ENCODE measurements at regions not wholly inside any gene's neighbourhood (a gene's known extent, or its start where the extent isn't known, plus 50 kb on each side); places are given as distances from the start of the nearest gene placed in this dataset.

DNA sequence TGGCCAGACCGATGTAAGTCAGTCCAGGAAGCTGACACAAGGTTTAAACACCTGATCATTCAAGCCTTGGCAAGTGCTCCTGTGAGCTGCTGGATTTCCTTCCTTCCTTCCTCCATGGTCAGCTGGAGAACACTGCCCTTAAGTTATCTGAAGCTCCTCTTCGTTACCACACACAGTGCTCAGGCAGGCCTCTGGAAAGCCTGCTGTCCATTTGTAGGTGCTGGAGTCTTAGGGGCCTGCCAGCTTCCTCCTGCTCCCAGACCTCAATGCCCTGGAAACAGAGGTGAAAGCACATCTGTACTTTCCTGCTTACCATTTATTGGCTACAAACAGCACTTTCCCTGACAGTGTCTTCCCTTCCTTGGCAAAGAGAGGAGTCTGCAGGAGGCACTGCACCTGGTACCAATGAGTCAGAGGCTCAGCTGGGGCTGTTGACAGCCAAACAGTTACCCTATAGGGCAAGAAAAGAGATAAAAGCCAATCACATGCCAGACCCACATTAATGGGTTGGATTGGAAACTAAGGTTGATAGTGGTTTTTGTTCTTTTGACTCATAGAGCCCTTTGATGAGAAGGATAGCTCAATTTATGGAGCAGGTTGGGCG lies 72.6 kb upstream of the PUM3 start:
- no peaks in the 10 kb centered on the region for H3K9me3 ChIP-seq (ENCODE audit: control insufficient read depth, insufficient read depth, low read length)
- no peak overlapping the region for H3K27ac ChIP-seq (ENCODE audit: low read depth, low read length)
- 89% methylated on average over 1 of the region's 3 CpGs for WGBS (ENCODE audit: insufficient coverage)
- H3K4me1 ChIP-seq (ENCODE audit: control insufficient read depth, insufficient read depth, low read length) = no peaks in the 10 kb centered on the region
- no peak for DNase-seq (ENCODE audit: low read depth in 4 of 6, low spot score in 6 of 6)
- no peak overlapping the region for H3K4me3 ChIP-seq (ENCODE audit: low read depth, low read length)
- H3K27me3 ChIP-seq (ENCODE audit: control insufficient read depth, insufficient read depth, low read length) = no peaks in the 10 kb centered on the region
- H3K36me3 ChIP-seq (ENCODE audit: control insufficient read depth, insufficient read depth, low read length) = no peaks in the 10 kb centered on the region

DNA sequence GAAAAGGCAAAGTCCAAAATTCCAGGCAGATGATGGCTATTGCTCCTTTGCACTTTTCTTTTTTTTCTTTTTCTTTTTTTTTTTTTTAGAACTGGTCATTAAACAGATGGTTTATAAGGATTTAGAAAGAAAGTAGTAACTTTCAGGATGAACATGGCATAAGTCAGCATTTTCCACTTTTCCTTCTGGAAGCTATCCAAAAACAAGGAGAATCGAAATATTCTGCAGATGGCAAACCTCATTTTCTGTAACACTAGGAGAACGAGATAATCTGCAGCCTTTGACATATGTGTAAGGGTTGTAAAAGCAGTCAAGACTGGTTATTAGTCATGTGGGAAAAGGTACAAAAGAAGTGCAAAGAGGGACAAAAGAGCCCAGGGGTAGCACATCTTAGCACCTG lies 69.1 kb upstream of the PUM3 start:
- 40% methylated on average over 1 of the region's 2 CpGs for WGBS (ENCODE audit: insufficient coverage)
- DNase-seq (ENCODE audit: low read depth in 4 of 6, low spot score in 6 of 6) = peak in 2 of 6 donors; percentile 55
- Histone ChIP-seq H3K9me3 (ENCODE audit: control insufficient read depth, insufficient read depth, low read length) (no peaks in the 10 kb centered on the region), H3K36me3 (ENCODE audit: control insufficient read depth, insufficient read depth, low read length) (no peaks in the 10 kb centered on the region), H3K4me3 (ENCODE audit: low read depth, low read length) (no peak overlapping the region), H3K27me3 (ENCODE audit: control insufficient read depth, insufficient read depth, low read length) (no peaks in the 10 kb centered on the region), H3K27ac (ENCODE audit: low read depth, low read length) (no peak overlapping the region), H3K4me1 (ENCODE audit: control insufficient read depth, insufficient read depth, low read length) (no peaks in the 10 kb centered on the region)

DNA sequence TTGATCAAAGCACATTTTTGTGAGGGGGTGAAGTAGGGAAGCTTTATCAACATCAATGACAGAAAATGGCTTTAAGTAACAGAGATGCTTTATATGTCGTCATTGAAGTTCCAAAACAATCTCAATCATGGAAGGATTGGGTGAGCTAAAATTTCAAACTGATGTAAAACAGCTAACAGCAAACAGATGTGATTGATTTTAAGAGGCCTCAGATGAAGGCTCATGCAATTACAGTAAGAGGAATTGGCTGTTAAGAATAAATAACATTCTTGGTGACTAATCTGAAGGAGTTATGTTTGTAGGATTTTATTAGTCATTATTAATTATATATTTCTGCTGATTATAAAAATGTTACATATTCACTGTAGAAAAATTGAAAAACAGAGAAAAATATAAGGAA lies 63.5 kb upstream of the PUM3 start:
- no peaks in the 10 kb centered on the region for H3K4me1 ChIP-seq (ENCODE audit: control insufficient read depth, insufficient read depth, low read length)
- H3K9me3 ChIP-seq (ENCODE audit: control insufficient read depth, insufficient read depth, low read length) = no peaks in the 10 kb centered on the region
- no peaks in the 10 kb centered on the region for H3K36me3 ChIP-seq (ENCODE audit: control insufficient read depth, insufficient read depth, low read length)
- H3K4me3 ChIP-seq (ENCODE audit: low read depth, low read length) = no peak overlapping the region
- DNase-seq (ENCODE audit: low read depth in 4 of 6, low spot score in 6 of 6) = no peak
- no CpG with 5 or more reads among the region's 1 CpG for WGBS (ENCODE audit: insufficient coverage)
- no peak overlapping the region for H3K27ac ChIP-seq (ENCODE audit: low read depth, low read length)
- H3K27me3 ChIP-seq (ENCODE audit: control insufficient read depth, insufficient read depth, low read length) = no peaks in the 10 kb centered on the region

DNA sequence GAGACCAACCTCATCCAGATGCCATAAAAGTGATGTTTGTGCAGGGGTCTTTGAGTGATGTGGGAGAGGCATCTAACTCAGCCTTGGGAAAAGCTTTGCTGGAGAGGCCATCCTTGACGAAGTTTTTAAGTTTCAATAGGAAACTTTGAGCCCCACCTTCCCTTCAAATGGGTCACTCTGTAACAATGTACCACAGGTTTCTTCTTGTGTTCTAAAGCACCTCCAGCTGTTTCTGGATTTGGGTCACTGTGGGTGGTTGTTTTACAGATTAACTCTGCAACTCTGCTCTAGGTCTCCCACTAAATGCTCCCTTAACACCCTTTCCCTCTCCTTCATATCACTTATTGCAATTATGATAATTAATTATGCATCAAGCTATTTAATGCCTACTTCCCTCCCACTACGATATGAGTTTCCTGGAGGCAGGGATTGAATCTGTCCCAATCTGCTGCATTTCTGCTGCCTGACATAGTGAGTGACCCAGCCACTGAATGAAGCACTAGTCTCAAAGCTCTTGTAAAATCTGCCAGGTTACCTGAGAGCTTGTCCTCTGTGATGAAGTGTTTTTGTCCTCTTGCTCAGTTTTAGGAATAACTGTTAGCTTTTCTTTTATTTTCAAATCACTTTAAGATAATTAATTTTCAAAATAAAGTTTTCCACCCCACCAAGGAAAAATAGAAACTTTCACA lies 60.5 kb upstream of the PUM3 start:
- WGBS (ENCODE audit: insufficient coverage) = 59% methylated on average over 2 of the region's 2 CpGs
- Histone ChIP-seq H3K36me3 (ENCODE audit: control insufficient read depth, insufficient read depth, low read length) (no peaks in the 10 kb centered on the region), H3K27me3 (ENCODE audit: control insufficient read depth, insufficient read depth, low read length) (no peaks in the 10 kb centered on the region), H3K9me3 (ENCODE audit: control insufficient read depth, insufficient read depth, low read length) (no peaks in the 10 kb centered on the region), H3K27ac (ENCODE audit: low read depth, low read length) (no peak overlapping the region), H3K4me1 (ENCODE audit: control insufficient read depth, insufficient read depth, low read length) (no peaks in the 10 kb centered on the region), H3K4me3 (ENCODE audit: low read depth, low read length) (no peak overlapping the region)
- DNase-seq (ENCODE audit: low read depth in 4 of 6, low spot score in 6 of 6) = no peak

Data from spinal cord (tissue), 9 donors.